Activated CD8-positive, alpha-beta memory T cell treated with anti-CD3 and anti-CD28 coated beads, Interleukin-2, amount 50 U/mL, for 48 hours (primary cell): ENCODE measurements at regions not wholly inside any gene's neighbourhood (a gene's known extent, or its start where the extent isn't known, plus 50 kb on each side); places are given as distances from the start of the nearest gene placed in this dataset.

ENCODE experiments used
- DNase-seq: peaks from one replicate; pipeline ENCODE4 v3.0.0-alpha.2; 2020

GRCh38 chr6:98657764-98658163 lies 176.6 kb upstream of the POU3F2 start:
- no peak for DNase-seq

GRCh38 chr6:98669371-98669770 lies 165.0 kb upstream of the POU3F2 start:
- DNase-seq, result no peak

GRCh38 chr6:98670045-98670746 lies 164.2 kb upstream of the POU3F2 start:
- DNase-seq, result no peak

DNA sequence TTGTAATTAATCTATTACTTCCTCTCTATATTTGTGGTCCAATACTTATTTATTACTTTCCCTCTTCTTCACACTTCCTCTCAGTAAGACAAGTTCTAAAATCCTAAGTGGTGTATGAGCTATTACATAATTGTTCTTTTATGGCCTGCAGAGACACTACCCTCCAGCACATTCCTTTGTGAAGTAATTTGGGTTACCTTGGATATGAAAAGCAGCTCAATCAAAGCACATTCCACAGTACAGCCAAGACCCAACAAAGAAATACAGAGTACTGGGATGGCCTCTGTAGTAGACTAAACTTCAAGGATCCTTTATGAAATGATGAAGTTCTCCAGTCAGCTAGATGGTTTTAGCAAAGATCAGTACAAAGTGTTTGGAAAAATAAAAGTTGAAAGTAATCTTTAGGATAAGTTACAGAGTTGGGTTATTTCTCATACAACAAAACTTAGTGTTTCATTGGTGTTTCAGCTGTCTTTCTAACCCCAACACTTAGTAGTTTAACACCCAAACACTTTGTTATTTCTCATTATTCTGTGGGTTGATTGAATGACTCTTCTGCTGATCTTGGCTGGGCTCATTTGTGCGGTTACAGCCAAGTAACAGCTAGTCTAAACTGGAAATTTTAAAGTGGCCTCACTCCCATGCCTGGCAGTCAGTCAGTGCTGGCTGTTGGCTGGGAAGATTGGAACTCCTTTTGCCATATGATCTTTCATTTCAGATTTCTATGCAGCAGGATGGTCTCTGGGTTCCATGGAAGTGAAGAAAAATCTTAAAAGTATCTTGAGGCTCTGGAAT lies 161.5 kb upstream of the POU3F2 start:
- DNase-seq, result no peak

DNA sequence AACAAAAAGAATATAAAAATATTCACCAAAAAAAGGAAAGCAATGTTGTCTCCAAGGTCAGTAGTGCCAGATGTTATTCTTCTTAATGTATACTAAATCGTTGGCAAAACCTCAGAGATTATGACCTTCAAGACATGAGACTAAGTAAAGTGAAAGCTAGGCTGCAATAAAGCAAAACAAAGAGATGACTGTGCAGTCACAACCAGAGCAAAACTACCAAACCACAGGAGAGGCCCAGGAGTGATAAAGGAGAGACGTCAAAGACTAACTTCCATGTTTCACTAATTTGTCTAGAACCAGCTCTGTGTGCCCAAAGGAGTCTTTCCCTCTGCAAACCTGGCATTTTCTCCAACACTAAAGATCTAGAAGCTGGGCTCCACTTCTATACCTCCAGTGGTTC lies 155.9 kb upstream of the POU3F2 start:
- no peak for DNase-seq

GRCh38 chr6:98686008-98686601 lies 148.3 kb upstream of the POU3F2 start:
- no peak for DNase-seq

GRCh38 chr6:98687752-98688151 lies 146.6 kb upstream of the POU3F2 start:
- DNase-seq, result no peak

DNA sequence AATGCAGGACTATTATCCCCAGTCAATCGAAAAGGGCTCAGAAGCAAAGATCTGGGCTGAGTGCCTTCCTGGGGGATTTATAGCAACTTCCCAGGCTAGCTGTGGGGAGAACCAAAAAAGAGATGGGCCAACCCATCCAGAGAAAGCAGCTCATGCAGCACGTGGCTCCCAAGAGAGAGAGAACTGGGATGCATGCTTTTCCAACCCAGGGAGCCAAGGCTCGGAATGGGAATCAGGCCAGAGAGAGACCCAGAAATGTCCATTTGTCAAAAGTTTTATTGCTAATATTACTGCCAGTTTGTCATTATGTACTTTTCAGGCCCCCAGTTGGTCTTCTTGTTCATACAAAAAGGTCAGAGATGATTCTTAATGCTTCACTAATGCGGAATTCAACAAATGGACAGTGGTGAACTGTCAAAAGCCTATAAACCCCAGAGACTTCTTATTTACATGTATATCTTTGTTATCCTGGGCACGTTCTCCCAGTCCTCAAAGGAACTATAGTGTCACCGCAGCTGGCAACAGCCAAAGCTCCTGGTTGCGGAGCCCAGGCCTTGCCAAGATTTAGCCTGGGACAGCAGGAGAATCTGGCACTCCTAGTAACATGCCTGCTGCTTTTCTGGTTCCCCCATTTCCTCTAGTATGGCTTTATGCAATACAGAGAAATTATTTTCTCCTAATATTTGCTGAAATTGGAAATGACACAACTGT lies 139.1 kb upstream of the POU3F2 start:
- DNase-seq, result no peak

- DNase-seq, result no peak
Observed at GRCh38 chr6:98711380-98711779, 123.0 kb upstream of the POU3F2 start.

DNA sequence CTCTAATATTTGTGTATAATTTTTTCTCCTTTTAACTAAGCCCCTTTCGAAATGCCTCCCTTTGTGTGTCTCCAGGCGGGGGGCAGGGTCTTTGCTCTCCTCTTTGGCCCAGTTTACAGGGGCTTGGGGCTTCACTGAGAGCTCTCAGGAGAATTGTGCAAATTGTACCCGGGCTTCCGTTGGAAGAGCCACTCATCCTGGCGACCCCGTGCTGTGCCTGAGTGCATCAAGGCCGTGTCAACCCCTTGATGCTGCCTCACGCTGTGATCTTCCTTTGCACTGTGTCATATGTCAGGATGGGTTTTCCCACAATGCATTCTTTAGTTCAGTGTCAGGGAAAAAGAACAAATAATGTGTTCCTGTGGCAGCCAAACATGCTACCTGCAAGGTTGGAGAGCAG lies 118.0 kb upstream of the POU3F2 start:
- DNase-seq, result no peak

GRCh38 chr6:98717322-98717877 lies 117.0 kb upstream of the POU3F2 start:
- DNase-seq, result no peak

DNA sequence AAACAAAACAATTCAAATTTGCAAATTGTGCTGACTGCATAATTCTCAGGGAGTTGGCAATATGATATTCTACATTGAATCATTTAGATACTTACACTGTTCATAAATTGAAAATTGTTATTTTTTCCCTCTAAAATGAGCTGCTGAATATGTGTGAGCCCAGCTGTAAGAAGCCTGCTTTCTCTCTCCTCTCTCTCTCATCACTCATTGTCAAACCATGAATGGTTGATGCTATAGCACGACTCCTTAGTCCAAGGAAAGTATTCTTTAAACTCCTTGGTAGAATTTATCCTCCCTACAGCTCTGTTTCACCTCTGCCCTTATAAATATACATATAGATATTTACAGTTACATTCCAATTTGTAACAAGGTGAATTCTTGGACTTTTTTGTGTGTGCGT lies 116.4 kb upstream of the POU3F2 start:
- no peak for DNase-seq

DNA sequence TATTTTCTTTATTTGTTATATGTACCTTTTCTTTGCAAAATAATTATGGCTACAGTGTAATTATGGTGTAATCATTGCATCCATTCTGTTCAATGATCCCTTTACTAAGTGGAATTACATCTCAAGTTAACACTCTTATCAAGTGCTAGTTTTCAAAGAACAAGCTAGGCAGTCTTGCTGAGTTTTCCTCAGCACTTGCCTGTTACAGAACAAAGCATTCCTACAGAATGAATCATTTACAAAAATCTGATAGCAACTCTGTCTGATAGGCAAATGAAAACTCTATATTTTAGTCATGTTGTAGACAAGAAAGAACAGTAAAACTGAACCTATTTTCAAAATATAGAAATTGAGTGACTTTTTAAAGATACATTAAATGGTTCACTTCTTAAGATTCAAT lies 109.8 kb upstream of the POU3F2 start:
- DNase-seq, result no peak

DNA sequence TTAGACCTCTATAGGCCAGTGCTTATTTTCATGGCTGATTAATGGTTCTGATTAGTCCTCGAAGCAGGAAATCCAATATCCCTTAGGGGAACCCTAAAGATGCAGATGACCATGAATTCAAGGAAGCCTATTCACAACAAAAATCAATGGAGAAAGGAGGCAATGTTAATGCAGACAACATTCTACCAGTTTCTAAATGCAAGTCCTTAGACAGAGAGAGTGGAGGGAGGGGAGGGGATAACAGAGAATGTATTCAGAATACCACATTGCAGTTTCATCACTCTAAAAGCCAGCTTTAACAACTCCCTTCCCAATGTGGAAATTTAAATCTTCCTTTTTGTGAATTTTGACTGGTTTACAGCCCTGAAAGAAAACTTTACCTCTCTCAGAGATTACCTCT lies 87.1 kb upstream of the POU3F2 start:
- DNase-seq, result no peak

- no peak for DNase-seq
Observed at GRCh38 chr6:98747960-98748359, 86.4 kb upstream of the POU3F2 start.

GRCh38 chr6:98759459-98759858 lies 74.9 kb upstream of the POU3F2 start:
- DNase-seq, result no peak

DNA sequence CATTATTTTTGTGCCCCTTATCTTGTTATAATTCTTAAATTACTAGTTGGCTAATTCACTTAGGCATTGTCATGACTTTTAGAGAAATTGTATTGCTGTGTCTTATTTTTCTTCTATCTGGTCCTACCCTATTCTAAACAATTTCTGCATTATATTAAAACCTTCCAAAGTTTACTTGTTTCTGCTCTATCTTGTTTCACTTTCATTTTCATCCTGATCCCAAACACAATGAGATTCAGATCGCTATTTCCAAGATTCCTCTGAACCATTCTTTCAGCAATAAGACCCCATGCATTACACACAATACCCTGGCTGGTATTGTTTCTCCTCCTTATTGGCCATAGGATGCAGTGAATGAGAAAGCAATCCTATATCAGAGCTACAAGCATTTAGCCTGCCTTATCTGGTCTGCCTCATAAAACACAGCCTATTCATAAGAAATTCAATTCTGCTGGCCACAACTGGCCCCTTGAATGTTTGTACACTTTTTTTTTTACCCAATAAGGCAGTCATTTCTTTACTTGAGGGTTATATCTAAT lies 69.9 kb upstream of the POU3F2 start:
- DNase-seq, result no peak

- no peak for DNase-seq
Observed at GRCh38 chr6:98769546-98769945, 64.8 kb upstream of the POU3F2 start.

DNA sequence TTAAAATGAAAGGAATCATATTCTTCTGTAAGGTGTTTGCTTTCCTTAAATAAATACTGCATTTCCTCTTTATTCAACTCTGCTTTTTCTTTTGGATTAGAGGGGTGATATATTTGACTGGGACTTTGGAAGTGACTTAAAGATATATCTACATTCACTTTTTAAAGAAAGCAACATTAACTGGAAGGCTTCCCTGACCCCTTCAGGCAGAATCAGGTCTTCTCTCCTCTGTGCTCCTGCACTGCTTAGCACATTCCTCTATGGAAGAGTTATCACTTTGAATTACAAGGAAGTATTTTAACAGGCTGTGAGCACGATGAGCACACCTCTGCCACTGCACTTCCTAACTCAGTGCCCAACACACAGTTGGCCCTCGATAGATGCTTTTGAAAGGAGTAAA lies 59.2 kb upstream of the POU3F2 start:
- no peak for DNase-seq

- DNase-seq, result no peak
Observed at GRCh38 chr6:98777762-98778161, 56.6 kb upstream of the POU3F2 start.

GRCh38 chr6:98779618-98780017 lies 54.8 kb upstream of the POU3F2 start:
- DNase-seq, result no peak

GRCh38 chr6:98782772-98783171 lies 51.6 kb upstream of the POU3F2 start:
- DNase-seq, result no peak

DNA sequence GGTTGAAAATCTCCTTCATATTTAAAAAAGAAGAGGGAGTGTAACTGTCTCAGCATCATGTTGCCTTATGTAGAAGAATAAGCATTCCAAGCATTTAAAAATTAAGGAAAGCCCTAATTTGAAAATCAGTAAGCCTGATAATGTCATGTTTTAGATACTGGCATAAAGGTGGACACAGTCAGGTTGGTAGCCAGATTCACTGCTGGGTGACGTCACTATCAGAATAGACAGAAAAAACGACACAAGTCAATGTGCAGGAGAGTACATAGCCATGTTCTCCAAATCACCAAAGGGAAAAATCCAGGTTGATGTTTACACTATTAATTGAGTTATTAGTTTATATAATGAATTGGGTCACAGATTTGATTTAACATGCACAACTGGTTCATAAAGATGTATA lies 50.8 kb upstream of the POU3F2 start:
- DNase-seq, result no peak
